Loucy (cell line): ENCODE measurements at regions not wholly inside any gene's neighbourhood (a gene's known extent, or its start where the extent isn't known, plus 50 kb on each side); places are given as distances from the start of the nearest gene placed in this dataset.
"Not testable (repeated sequence)": the region's sequence is repeated elsewhere in the genome, so short reads cannot be mapped to it uniquely, and the experiment has no call there.

Experiments used
- H2AFZ ChIP-seq: fragments of 200-600 bp; sonication (generic); 2 replicates; pipeline ENCODE4 v1.6.0; 2016; ENCODE audit warnings: antibody characterized with exemption, mild to moderate bottlenecking, low read length, moderate library complexity
- H3F3A ChIP-seq: fragments of 200-600 bp; 2 replicates; pipeline ENCODE4 v1.6.0; 2016; ENCODE audit warnings: antibody characterized with exemption, low read depth, mild to moderate bottlenecking
- H3K27me3 ChIP-seq: fragments of 200-600 bp; sonication (generic); 2 replicates; pipeline ENCODE4 v1.6.1; 2014; ENCODE audit warnings: low read length, mild to moderate bottlenecking; ENCODE audit not compliant: insufficient read depth, poor library complexity, severe bottlenecking
- H3K36me3 ChIP-seq: fragments of 200-600 bp; sonication (generic); 2 replicates; pipeline ENCODE4 v1.6.1; 2016; ENCODE audit warnings: low read length; ENCODE audit not compliant: insufficient read depth
- H3K4me1 ChIP-seq: fragments of 200-600 bp; sonication (generic); 2 replicates; pipeline ENCODE4 v1.5.1; 2014; ENCODE audit warnings: low read length, mild to moderate bottlenecking; ENCODE audit not compliant: insufficient read depth, poor library complexity, severe bottlenecking
- H3K4me2 ChIP-seq: fragments of 200-600 bp; sonication (generic); 2 replicates; pipeline ENCODE4 v1.6.0; 2014; ENCODE audit warnings: antibody characterized with exemption, low read length, low read depth, mild to moderate bottlenecking; ENCODE audit not compliant: poor library complexity, severe bottlenecking
- H3K4me3 ChIP-seq: fragments of 200-600 bp; sonication (generic); 2 replicates; pipeline ENCODE4 v1.5.1; 2014; ENCODE audit warnings: low read length, mild to moderate bottlenecking, mixed read lengths; ENCODE audit not compliant: poor library complexity, severe bottlenecking
- H3K79me2 ChIP-seq: fragments of 200-600 bp; sonication (generic); 2 replicates; pipeline ENCODE4 v1.6.1; 2014; ENCODE audit warnings: low read length; ENCODE audit not compliant: insufficient read depth
- H3K9ac ChIP-seq: fragments of 200-600 bp; sonication (generic); 2 replicates; pipeline ENCODE4 v1.6.0; 2014; ENCODE audit warnings: mild to moderate bottlenecking, low read depth, low read length, moderate library complexity; ENCODE audit not compliant: poor library complexity, severe bottlenecking
- H3K9me2 ChIP-seq: fragments of 200-600 bp; sonication (generic); replicated peaks from 2 replicates; pipeline ENCODE4 v1.6.1; 2016; ENCODE audit warnings: low read depth, low read length, mixed read lengths
- H3K9me3 ChIP-seq: fragments of 200-600 bp; sonication (generic); 2 replicates; pipeline ENCODE4 v1.6.1; 2014; ENCODE audit warnings: mild to moderate bottlenecking, antibody characterized with exemption, low read length, low read depth; ENCODE audit not compliant: insufficient read depth
- H4K20me1 ChIP-seq: fragments of 200-600 bp; sonication (generic); 2 replicates; pipeline ENCODE4 v1.6.0; 2014; ENCODE audit warnings: antibody characterized with exemption, low read length, mild to moderate bottlenecking; ENCODE audit not compliant: insufficient read depth, poor library complexity, severe bottlenecking
- EZH2phosphoT487 ChIP-seq: fragments of 200-600 bp; IDR thresholded peaks from 2 replicates; pipeline ENCODE4 v1.6.1; 2018; ENCODE audit warnings: antibody characterized with exemption, mild to moderate bottlenecking, moderate library complexity, borderline replicate concordance
- TF ChIP-seq, protein P1 (sequence below): fragments of 200-600 bp; sonication (generic); conservative IDR thresholded peaks from 2 replicates; pipeline ENCODE4 v1.5.1; 2014; ENCODE audit warnings: mild to moderate bottlenecking, antibody characterized with exemption, low read length

- H3F3A ChIP-seq = peaks cover 3% of the 10 kb centered on the region; the same call in 1 of the 2 replicates
- no peaks in the 10 kb centered on the region for H3K9me3 ChIP-seq
- no peak overlapping the region for H3K4me2 ChIP-seq
- no peak overlapping the region for H2AFZ ChIP-seq
- no peaks in the 10 kb centered on the region for H3K9me2 ChIP-seq
- TF ChIP-seq EZH2phosphoT487 = no peak
- TF ChIP-seq, protein P1, sequence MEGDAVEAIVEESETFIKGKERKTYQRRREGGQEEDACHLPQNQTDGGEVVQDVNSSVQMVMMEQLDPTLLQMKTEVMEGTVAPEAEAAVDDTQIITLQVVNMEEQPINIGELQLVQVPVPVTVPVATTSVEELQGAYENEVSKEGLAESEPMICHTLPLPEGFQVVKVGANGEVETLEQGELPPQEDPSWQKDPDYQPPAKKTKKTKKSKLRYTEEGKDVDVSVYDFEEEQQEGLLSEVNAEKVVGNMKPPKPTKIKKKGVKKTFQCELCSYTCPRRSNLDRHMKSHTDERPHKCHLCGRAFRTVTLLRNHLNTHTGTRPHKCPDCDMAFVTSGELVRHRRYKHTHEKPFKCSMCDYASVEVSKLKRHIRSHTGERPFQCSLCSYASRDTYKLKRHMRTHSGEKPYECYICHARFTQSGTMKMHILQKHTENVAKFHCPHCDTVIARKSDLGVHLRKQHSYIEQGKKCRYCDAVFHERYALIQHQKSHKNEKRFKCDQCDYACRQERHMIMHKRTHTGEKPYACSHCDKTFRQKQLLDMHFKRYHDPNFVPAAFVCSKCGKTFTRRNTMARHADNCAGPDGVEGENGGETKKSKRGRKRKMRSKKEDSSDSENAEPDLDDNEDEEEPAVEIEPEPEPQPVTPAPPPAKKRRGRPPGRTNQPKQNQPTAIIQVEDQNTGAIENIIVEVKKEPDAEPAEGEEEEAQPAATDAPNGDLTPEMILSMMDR = peak; percentile 60
- H3K36me3 ChIP-seq = no peaks in the 10 kb centered on the region
- no peak overlapping the region for H3K9ac ChIP-seq
- no peak overlapping the region for H3K4me3 ChIP-seq
- peaks cover 20% of the 10 kb centered on the region for H3K4me1 ChIP-seq
- H4K20me1 ChIP-seq = no peaks in the 10 kb centered on the region
- H3K27me3 ChIP-seq = no peaks in the 10 kb centered on the region
- no peaks in the 10 kb centered on the region for H3K79me2 ChIP-seq
Measured at GRCh38 chr2:583666-584065, 93.5 kb downstream of the TMEM18 start.

DNA sequence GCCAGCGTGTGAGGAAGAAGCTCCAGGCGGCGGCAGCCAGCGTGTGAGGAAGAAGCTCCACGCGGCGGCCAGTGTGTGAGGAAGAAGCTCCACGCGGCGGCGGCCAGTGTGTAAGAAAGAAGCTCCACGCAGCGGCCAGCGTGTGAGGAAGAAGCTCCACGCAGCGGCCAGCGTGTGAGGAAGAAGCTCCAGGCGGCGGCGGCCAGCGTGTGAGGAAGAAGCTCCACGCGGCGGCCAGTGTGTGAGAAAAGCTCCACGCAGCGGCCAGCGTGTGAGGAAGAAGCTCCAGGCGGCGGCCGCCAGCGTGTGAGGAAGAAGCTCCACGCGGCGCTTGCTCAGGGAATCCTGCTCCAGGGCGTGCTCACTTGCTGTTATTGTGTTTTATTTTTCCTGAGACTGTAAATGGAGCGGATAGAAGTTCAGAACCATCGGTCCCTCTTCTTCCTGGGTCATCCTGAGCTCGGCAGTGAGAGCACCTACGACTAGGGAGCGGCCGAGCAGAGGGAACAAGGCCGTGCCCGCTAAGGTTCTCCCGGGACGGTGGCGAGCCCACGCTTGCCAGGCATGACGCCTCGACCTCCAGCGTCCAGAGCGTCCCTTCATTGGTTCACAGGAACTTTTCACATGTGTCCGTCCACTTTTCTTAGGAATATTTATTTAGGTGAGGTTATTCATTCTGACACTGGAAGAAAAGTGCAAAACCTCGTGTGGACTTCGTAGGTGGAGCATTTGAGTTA lies 94.2 kb downstream of the TMEM18 start:
- peaks cover 20% of the 10 kb centered on the region for H3K4me1 ChIP-seq
- H3K9me3 ChIP-seq = no peaks in the 10 kb centered on the region
- H3K27me3 ChIP-seq = no peaks in the 10 kb centered on the region
- peaks cover 3% of the 10 kb centered on the region; the same call in 1 of the 2 replicates for H3F3A ChIP-seq
- H3K4me2 ChIP-seq = no peak overlapping the region
- no peaks in the 10 kb centered on the region for H3K9me2 ChIP-seq
- no peak for TF ChIP-seq EZH2phosphoT487
- TF ChIP-seq, protein P1 = no peak
- no peak overlapping the region for H2AFZ ChIP-seq
- H3K4me3 ChIP-seq = no peak overlapping the region
- H4K20me1 ChIP-seq = no peaks in the 10 kb centered on the region
- no peak overlapping the region for H3K9ac ChIP-seq
- no peaks in the 10 kb centered on the region for H3K79me2 ChIP-seq
- H3K36me3 ChIP-seq = no peaks in the 10 kb centered on the region

DNA sequence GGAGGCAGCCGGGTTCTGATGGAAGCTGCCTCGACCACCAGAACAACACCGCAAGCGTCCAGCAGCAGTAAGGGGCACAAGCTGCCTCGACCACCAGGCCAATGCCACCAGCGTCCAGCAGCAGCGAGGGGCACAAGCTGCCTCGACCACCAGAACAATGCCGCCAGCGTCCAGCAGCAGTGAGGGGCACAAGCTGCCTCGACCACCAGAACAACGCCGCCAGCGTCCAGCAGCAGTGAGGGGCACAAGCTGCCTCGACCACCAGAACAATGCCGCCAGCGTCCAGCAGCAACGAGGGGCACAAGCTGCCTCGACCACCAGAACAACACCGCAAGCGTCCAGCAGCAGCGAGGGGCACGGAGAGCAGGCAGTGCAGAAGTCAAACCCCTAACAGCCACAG lies 94.9 kb downstream of the TMEM18 start:
- H3F3A ChIP-seq, H2AFZ ChIP-seq, H4K20me1 ChIP-seq, H3K36me3 ChIP-seq, H3K9me2 ChIP-seq, H3K9ac ChIP-seq, H3K27me3 ChIP-seq, H3K4me2 ChIP-seq, H3K9me3 ChIP-seq, H3K4me3 ChIP-seq, H3K79me2 ChIP-seq: not testable (repeated sequence)
- peaks cover 20% of the 10 kb centered on the region for H3K4me1 ChIP-seq

DNA sequence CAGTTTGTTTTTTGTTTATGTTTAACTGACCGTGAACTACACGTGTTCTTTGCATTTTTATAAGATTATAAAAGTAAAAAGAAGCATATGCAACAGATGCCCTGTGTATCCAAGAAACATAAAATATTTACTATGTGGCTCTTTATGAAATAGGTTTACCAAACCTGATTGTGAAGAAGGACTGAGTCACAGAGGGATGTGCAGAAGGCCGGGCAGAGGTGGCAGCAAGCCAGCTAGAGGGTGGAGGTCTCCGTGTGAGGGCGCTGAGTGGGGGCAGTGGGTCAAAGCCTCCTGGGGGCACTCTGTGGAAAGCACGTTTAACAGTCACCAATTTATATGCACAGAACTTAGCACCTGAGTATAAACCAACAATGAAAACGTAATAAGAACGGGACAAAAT lies 97.2 kb downstream of the TMEM18 start:
- Histone ChIP-seq H3K36me3 (no peaks in the 10 kb centered on the region), H3K9me2 (no peaks in the 10 kb centered on the region), H3K9ac (no peak overlapping the region), H3K4me3 (no peak overlapping the region), H3K27me3 (no peaks in the 10 kb centered on the region), H3K4me1 (peaks cover 9% of the 10 kb centered on the region), H3F3A (peaks cover 3% of the 10 kb centered on the region; the same call in 1 of the 2 replicates), H3K79me2 (no peaks in the 10 kb centered on the region), H3K4me2 (no peak overlapping the region), H3K9me3 (peaks cover 6% of the 10 kb centered on the region; the same call in 1 of the 2 replicates), H2AFZ (no peak overlapping the region), H4K20me1 (no peaks in the 10 kb centered on the region)
- no peak for TF ChIP-seq EZH2phosphoT487
- TF ChIP-seq, protein P1 = no peak
